H1 (cell line): ENCODE measurements at regions not wholly inside any gene's neighbourhood (a gene's known extent, or its start where the extent isn't known, plus 50 kb on each side); places are given as distances from the start of the nearest gene placed in this dataset.

Experiments used
- CTCF ChIA-PET: fragments of 300-600 bp; sonication (Branson Sonifier 250); formaldehyde crosslinking; loops from one replicate; lab custom pipeline; 2021; ENCODE audit not compliant: partially characterized antibody; lab: Charles Lee
- POLR2A ChIA-PET: fragments of 300-600 bp; sonication (Branson Sonifier 250); formaldehyde crosslinking; loops from one replicate; lab custom pipeline; 2021; ENCODE audit warnings: inconsistent platforms; ENCODE audit not compliant: partially characterized antibody; lab: Charles Lee
- DNase-seq, 2 experiments: peaks; one replicate each; pipeline versions ENCODE4 v3.0.0 to v3.0.0-alpha.2; 2010 to 2022; ENCODE audit warnings: low spot score in 2 of 2, low read depth in 1 of 2, mixed read lengths in 1 of 2
- FAIRE-seq: peaks from 2 replicates; lab custom pipeline; 2011; peaks lifted over from hg19 to GRCh38; lab: Jason Lieb, UNC
- H2AFZ ChIP-seq: 2 replicates; pipeline ENCODE4 v1.8.1; 2012; ENCODE audit warnings: low read length, inconsistent platforms
- H2AK5ac ChIP-seq: 2 replicates; pipeline ENCODE4 v1.6.1; 2013; ENCODE audit warnings: low read depth, low read length
- H2BK120ac ChIP-seq: replicated peaks from 2 replicates; pipeline ENCODE3; 2013; ENCODE audit warnings: low read depth, low read length, inconsistent platforms
- H2BK12ac ChIP-seq: 2 replicates; pipeline ENCODE4 v1.6.1; 2013; ENCODE audit warnings: low read depth, low read length
- H2BK15ac ChIP-seq: 2 replicates; pipeline ENCODE4 v1.6.1; 2013; ENCODE audit warnings: low read length
- H2BK20ac ChIP-seq: 2 replicates; pipeline ENCODE4 v1.6.1; 2013; ENCODE audit warnings: low read length
- H2BK5ac ChIP-seq: 2 replicates; pipeline ENCODE4 v1.6.1; 2013; ENCODE audit warnings: low read depth, low read length
- H3K14ac ChIP-seq: 2 replicates; pipeline ENCODE4 v1.6.1; 2013; ENCODE audit warnings: inconsistent platforms; ENCODE audit not compliant: insufficient read length
- H3K18ac ChIP-seq: 2 replicates; pipeline ENCODE4 v1.6.1; 2013; ENCODE audit warnings: low read length; ENCODE audit errors: extremely low read depth
- H3K23ac ChIP-seq: 2 replicates; pipeline ENCODE4 v1.6.1; 2013; ENCODE audit warnings: inconsistent platforms; ENCODE audit not compliant: insufficient read length
- H3K23me2 ChIP-seq: 2 replicates; pipeline ENCODE4 v1.6.1; 2013; ENCODE audit warnings: low read depth, low read length
- H3K27ac ChIP-seq: 2 replicates; pipeline ENCODE4 v1.6.1; 2011; ENCODE audit warnings: low read depth, low read length, inconsistent platforms
- H3K27me3 ChIP-seq, 4 experiments: replicated peaks in 1 of 4; 1 replicate in 1 of 4; 2 replicates in 3 of 4; pipeline versions ENCODE4 v1.6.1 to v1.8.1; 2011 to 2013; ENCODE audit warnings: low read length in 3 of 4, mild to moderate bottlenecking in 3 of 4, inconsistent platforms in 2 of 4, mixed read lengths in 2 of 4, moderate library complexity in 1 of 4; ENCODE audit not compliant: control insufficient read depth in 3 of 4, insufficient read depth in 3 of 4; ENCODE audit errors: extremely low read depth in 1 of 4
- H3K36me3 ChIP-seq, 4 experiments: 2 replicates each; pipeline versions ENCODE4 v1.6.1 to v1.8.1; 2011 to 2013; ENCODE audit warnings: mild to moderate bottlenecking in 4 of 4, low read length in 3 of 4, moderate library complexity in 2 of 4, control low read depth in 1 of 4, inconsistent platforms in 1 of 4; ENCODE audit not compliant: insufficient read depth in 4 of 4, control insufficient read depth in 2 of 4
- H3K4ac ChIP-seq: replicated peaks from 2 replicates; pipeline ENCODE3; 2013; ENCODE audit warnings: low read length, low read depth, mixed read lengths, inconsistent platforms; ENCODE audit not compliant: insufficient read length
- H3K4me1 ChIP-seq, 4 experiments: replicated peaks in 1 of 4; 1 replicate in 1 of 4; 2 replicates in 3 of 4; pipeline versions ENCODE4 v1.6.1 to v1.8.1; 2011 to 2013; ENCODE audit warnings: low read length in 3 of 4, inconsistent platforms in 2 of 4, mixed read lengths in 1 of 4; ENCODE audit not compliant: insufficient read depth in 4 of 4, control insufficient read depth in 3 of 4
- H3K4me2 ChIP-seq, 2 experiments: 2 replicates each; pipeline versions ENCODE4 v1.6.1 to v1.8.1; 2011 to 2013; ENCODE audit warnings: low read depth in 2 of 2, low read length in 2 of 2, control low read depth in 1 of 2, inconsistent platforms in 1 of 2, mild to moderate bottlenecking in 1 of 2; ENCODE audit not compliant: insufficient read depth in 1 of 2
- H3K4me3 ChIP-seq, 4 experiments: fragments of 200-600, 300-600 bp in 1 of 4; sonication (generic), shearing (Covaris generic), sonication (Bioruptor Twin) in 1 of 4; 2 replicates each; pipeline versions ENCODE4 v1.5.1 to v1.8.1; 2011 to 2016; ENCODE audit warnings: low read length in 4 of 4, low read depth in 3 of 4, control low read depth in 2 of 4, inconsistent platforms in 2 of 4, mild to moderate bottlenecking in 2 of 4, mixed read lengths in 1 of 4, moderate library complexity in 1 of 4; ENCODE audit not compliant: insufficient read depth in 2 of 4; ENCODE audit errors: extremely low read depth in 1 of 4
- H3K56ac ChIP-seq: replicated peaks from 2 replicates; pipeline ENCODE3; 2013; ENCODE audit warnings: low read depth, mild to moderate bottlenecking, mixed read lengths, low read length, inconsistent platforms; ENCODE audit not compliant: insufficient read length
- H3K79me1 ChIP-seq: 2 replicates; pipeline ENCODE4 v1.6.1; 2013; ENCODE audit warnings: low read depth, low read length, control low read depth
- H3K79me2 ChIP-seq, 2 experiments: 2 replicates each; pipeline versions ENCODE4 v1.6.1 to v1.8.1; 2012 to 2013; ENCODE audit warnings: low read length in 2 of 2, mild to moderate bottlenecking in 2 of 2, inconsistent platforms in 1 of 2; ENCODE audit not compliant: insufficient read depth in 2 of 2, control insufficient read depth in 1 of 2
- H3K9ac ChIP-seq, 4 experiments: replicated peaks in 1 of 4; 1 replicate in 1 of 4; 2 replicates in 3 of 4; pipeline versions ENCODE4 v1.6.1 to v1.8.1; 2011 to 2013; ENCODE audit warnings: low read depth in 3 of 4, low read length in 3 of 4, control low read depth in 2 of 4, mild to moderate bottlenecking in 2 of 4, moderate library complexity in 2 of 4, inconsistent platforms in 1 of 4; ENCODE audit errors: extremely low read depth in 1 of 4
- H3K9me3 ChIP-seq, 2 experiments: 2 replicates each; pipeline versions ENCODE4 v1.6.1 to v1.8.1; 2012 to 2013; ENCODE audit warnings: mild to moderate bottlenecking in 2 of 2, moderate library complexity in 2 of 2, control low read depth in 1 of 2, inconsistent platforms in 1 of 2, low read depth in 1 of 2, low read length in 1 of 2, mixed read lengths in 1 of 2; ENCODE audit not compliant: insufficient read depth in 2 of 2
- H4K20me1 ChIP-seq, 2 experiments: replicated peaks in 1 of 2; 2 replicates each; pipeline versions ENCODE3 to v1.8.1; 2011 to 2013; ENCODE audit warnings: inconsistent platforms in 2 of 2, low read length in 2 of 2, mild to moderate bottlenecking in 1 of 2; ENCODE audit not compliant: insufficient read depth in 2 of 2, control insufficient read depth in 1 of 2
- H4K5ac ChIP-seq: 2 replicates; pipeline ENCODE4 v1.6.1; 2013; ENCODE audit warnings: low read length, low read depth, mixed read lengths, inconsistent platforms; ENCODE audit not compliant: insufficient read length
- H4K8ac ChIP-seq: 2 replicates; pipeline ENCODE4 v1.8.0; 2013; ENCODE audit warnings: mild to moderate bottlenecking, moderate library complexity, low read length, inconsistent platforms; ENCODE audit not compliant: insufficient read depth; ENCODE audit errors: extremely low read depth
- H4K91ac ChIP-seq: replicated peaks from 2 replicates; pipeline ENCODE3; 2013; ENCODE audit warnings: low read length, mixed read lengths, inconsistent platforms; ENCODE audit not compliant: insufficient read length
- BACH1 ChIP-seq: IDR thresholded peaks from 2 replicates; pipeline ENCODE4 v1.6.1; 2012; ENCODE audit warnings: low read length, improper control_type of control experiment
- CEBPB ChIP-seq: IDR thresholded peaks from 2 replicates; pipeline ENCODE4 v1.6.1; 2012; ENCODE audit warnings: low read depth, low read length
- EZH2 ChIP-seq: fragments of 200-600 bp; sonication (generic); IDR thresholded peaks from 2 replicates; pipeline ENCODE4 v1.7.1; 2012; ENCODE audit warnings: low read depth, mild to moderate bottlenecking, moderate library complexity, low read length, inconsistent platforms; ENCODE audit not compliant: severe bottlenecking
- PHF8 ChIP-seq: fragments of 200-600 bp; sonication (generic); conservative IDR thresholded peaks from 2 replicates; pipeline ENCODE4 v1.7.1; 2012; ENCODE audit warnings: low read depth, mild to moderate bottlenecking, inconsistent platforms, low read length, moderate library complexity
- RAD21 ChIP-seq, 2 experiments: IDR thresholded peaks in 1 of 2; conservative IDR thresholded peaks in 1 of 2; 2 replicates each; pipeline ENCODE4 v1.6.1; 2011; ENCODE audit warnings: low read depth in 2 of 2, low read length in 2 of 2, improper control_type of control experiment in 1 of 2, inconsistent platforms in 1 of 2, mild to moderate bottlenecking in 1 of 2, moderate library complexity in 1 of 2
- RFX5 ChIP-seq: IDR thresholded peaks from 2 replicates; pipeline ENCODE4 v1.6.1; 2011; ENCODE audit warnings: low read depth, low read length, improper control_type of control experiment, borderline replicate concordance
- SP2 ChIP-seq: IDR thresholded peaks from 2 replicates; pipeline ENCODE4 v1.6.1; 2012; ENCODE audit warnings: mild to moderate bottlenecking, low read length, inconsistent platforms
- TEAD4 ChIP-seq: IDR thresholded peaks from 2 replicates; pipeline ENCODE4 v1.6.1; 2012; ENCODE audit warnings: low read depth, low read length, inconsistent platforms, mixed read lengths
- WGBS, 2 experiments: shearing (Covaris generic) in 1 of 2; methylation state at CpG; one replicate each; pipeline versions ENCODE4 v1.1.6 to v1.1.7; 2013 to 2015; ENCODE audit warnings: low lambda C conversion rate in 2 of 2, mixed read lengths in 2 of 2, inconsistent platforms in 1 of 2, low coverage in 1 of 2, missing lambda C conversion rate in 1 of 2; ENCODE audit not compliant: insufficient replicate concordance in 2 of 2, insufficient coverage in 1 of 2, insufficient read length in 1 of 2; ENCODE audit errors: extremely low coverage in 1 of 2, missing lambda C conversion rate in 1 of 2; 5-methylcytosine and 5-hydroxymethylcytosine counted together
- TF ChIP-seq, protein P1 (sequence below): IDR thresholded peaks from 2 replicates; pipeline ENCODE4 v1.6.1; 2011; ENCODE audit warnings: low read depth, mild to moderate bottlenecking, low read length; ENCODE audit not compliant: insufficient read depth
- TF ChIP-seq, protein P2 (sequence below), 3 experiments: IDR thresholded peaks; 1 replicate in 2 of 3; 2 replicates in 1 of 3; pipeline versions ENCODE4 v1.5.1 to v1.6.1; 2011; ENCODE audit warnings: low read length in 3 of 3, mild to moderate bottlenecking in 3 of 3, inconsistent platforms in 2 of 3, low read depth in 1 of 3, moderate library complexity in 1 of 3; ENCODE audit not compliant: insufficient read depth in 1 of 3; ENCODE audit errors: control extremely low read depth in 1 of 3

DNA sequence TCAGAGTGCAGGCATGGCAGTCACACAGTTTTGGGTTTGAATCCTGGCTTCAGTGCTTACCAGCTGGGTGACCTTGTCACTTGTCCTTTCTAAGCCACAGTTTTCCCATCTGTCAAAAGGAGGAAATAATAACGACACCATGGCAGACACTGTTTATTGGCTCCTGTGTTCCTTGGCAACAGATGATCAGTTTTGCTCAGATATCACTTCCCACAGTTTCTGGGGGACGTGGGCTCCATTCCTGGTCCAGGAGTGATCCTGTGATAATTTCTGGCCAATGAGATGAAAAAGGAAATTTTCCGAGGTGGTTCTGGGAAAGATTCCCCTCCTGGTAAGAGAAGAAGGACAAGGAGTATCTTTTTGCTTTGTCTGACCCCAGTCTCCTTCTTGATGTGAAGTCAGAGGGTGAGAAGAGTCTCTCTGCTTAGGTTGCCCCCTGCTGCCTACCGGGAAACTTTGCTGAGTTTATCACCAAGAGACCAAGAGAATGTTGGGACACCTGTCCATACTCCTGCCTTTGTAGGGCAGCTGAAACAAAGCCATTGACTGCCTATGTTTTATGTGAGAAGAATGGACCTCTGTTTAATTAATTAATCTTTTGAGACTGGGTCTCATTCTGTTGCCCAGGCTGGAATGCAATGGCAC is 178.9 kb upstream of the NRXN3 start:
- no peak overlapping the region for H3K4me3 ChIP-seq
- no peak overlapping the region for H2AK5ac ChIP-seq
- no peak overlapping the region for H3K27ac ChIP-seq
- no peak overlapping the region for H3K14ac ChIP-seq
- H2BK15ac ChIP-seq: no peak overlapping the region
- ChIA-PET CTCF (interaction anchor here (0.7 to 1.3 kb wide), 5 partner anchors 9 to 132 kb away, joined by 3 to 5 read pairs (median 4); no protein-coding TSS in a partner anchor), POLR2A (no interaction called here)
- H3K18ac ChIP-seq: no peak overlapping the region
- peaks cover 3 to 6% of the 10 kb centered on the region in 2 experiments; a peak in 2 of 4 replicates for H3K9me3 ChIP-seq
- DNase-seq: no peak
- H3K4me2 ChIP-seq: no peak overlapping the region
- H2AFZ ChIP-seq: no peak overlapping the region
- no peak overlapping the region for H2BK5ac ChIP-seq
- H4K91ac ChIP-seq: no peak overlapping the region
- no peaks in the 10 kb centered on the region for H3K27me3 ChIP-seq
- H3K23ac ChIP-seq: no peak overlapping the region
- no peaks in the 10 kb centered on the region for H3K36me3 ChIP-seq
- H4K20me1 ChIP-seq: no peaks in the 10 kb centered on the region
- FAIRE-seq: peak; percentile 7
- H3K4me1 ChIP-seq: peaks cover 0 to 4% (median 0%) of the 10 kb centered on the region in 4 experiments; a peak in 2 of 7 replicates
- H3K79me2 ChIP-seq: no peaks in the 10 kb centered on the region
- H2BK20ac ChIP-seq: no peak overlapping the region
- H3K56ac ChIP-seq: no peak overlapping the region
- no peak overlapping the region for H2BK120ac ChIP-seq
- H3K4ac ChIP-seq: no peak overlapping the region
- no peak overlapping the region for H4K8ac ChIP-seq
- no peak overlapping the region for H4K5ac ChIP-seq
- 78% methylated on average over 4 of the region's 4 CpGs; no CpG with 5 or more reads in 1 of the 2 experiments for WGBS, 2 experiments
- no peak overlapping the region for H2BK12ac ChIP-seq
- H3K79me1 ChIP-seq: no peaks in the 10 kb centered on the region
- H3K23me2 ChIP-seq: no peaks in the 10 kb centered on the region
- H3K9ac ChIP-seq: no peak overlapping the region
- TF ChIP-seq EZH2: no peak
- no peak for TF ChIP-seq BACH1
- no peak for TF ChIP-seq CEBPB
- TF ChIP-seq, protein P1, sequence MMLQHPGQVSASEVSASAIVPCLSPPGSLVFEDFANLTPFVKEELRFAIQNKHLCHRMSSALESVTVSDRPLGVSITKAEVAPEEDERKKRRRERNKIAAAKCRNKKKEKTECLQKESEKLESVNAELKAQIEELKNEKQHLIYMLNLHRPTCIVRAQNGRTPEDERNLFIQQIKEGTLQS: no peak
- TF ChIP-seq, protein P2, sequence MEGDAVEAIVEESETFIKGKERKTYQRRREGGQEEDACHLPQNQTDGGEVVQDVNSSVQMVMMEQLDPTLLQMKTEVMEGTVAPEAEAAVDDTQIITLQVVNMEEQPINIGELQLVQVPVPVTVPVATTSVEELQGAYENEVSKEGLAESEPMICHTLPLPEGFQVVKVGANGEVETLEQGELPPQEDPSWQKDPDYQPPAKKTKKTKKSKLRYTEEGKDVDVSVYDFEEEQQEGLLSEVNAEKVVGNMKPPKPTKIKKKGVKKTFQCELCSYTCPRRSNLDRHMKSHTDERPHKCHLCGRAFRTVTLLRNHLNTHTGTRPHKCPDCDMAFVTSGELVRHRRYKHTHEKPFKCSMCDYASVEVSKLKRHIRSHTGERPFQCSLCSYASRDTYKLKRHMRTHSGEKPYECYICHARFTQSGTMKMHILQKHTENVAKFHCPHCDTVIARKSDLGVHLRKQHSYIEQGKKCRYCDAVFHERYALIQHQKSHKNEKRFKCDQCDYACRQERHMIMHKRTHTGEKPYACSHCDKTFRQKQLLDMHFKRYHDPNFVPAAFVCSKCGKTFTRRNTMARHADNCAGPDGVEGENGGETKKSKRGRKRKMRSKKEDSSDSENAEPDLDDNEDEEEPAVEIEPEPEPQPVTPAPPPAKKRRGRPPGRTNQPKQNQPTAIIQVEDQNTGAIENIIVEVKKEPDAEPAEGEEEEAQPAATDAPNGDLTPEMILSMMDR (IDR thresholded peaks at IDR 0.05; ENCODE audit: control extremely low read depth in 1 of 3, insufficient read depth in 1 of 3, low read depth in 1 of 3, low read length in 3 of 3): peak in 2 of 3 experiments; percentile 22 to 38; a peak in 2 of 4 replicates
- TF ChIP-seq RAD21 (IDR thresholded peaks at IDR 0.05 in 1 of 2, conservative IDR thresholded peaks at IDR 0.05 in 1 of 2; ENCODE audit: low read depth in 2 of 2, low read length in 2 of 2): peak; percentile 53 to 54
- no peak for TF ChIP-seq RFX5
- TF ChIP-seq PHF8: no peak
- no peak for TF ChIP-seq SP2
- TF ChIP-seq TEAD4: no peak
